Globus pallidus (tissue), 1 donor: ENCODE measurements at regions not wholly inside any gene's neighbourhood (a gene's known extent, or its start where the extent isn't known, plus 50 kb on each side); places are given as distances from the start of the nearest gene placed in this dataset.
"Not testable (repeated sequence)": the region's sequence is repeated elsewhere in the genome, so short reads cannot be mapped to it uniquely, and the experiment has no call there.

Experiments
- DNase-seq: peaks from one replicate; pipeline ENCODE4 v3.0.0-alpha.2; 2015; ENCODE audit warnings: low spot score

DNA sequence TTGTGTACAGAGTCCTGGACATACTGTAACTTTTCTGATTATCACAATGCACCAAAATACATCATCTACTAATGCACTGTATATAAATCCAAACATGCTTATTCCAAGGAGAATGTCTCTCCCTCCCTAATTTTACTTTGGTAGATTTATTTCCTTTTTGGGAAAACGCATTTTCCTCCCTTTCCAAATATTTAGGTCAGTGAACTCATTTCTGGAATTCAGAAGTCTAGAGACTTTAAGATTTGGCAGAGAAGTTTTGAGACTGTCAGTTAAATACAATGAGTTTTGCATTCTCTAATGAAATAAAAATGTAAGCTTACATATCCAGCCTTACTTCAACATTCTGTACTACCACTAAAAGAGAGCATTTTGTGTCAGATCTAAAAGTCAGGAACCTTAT lies 165.8 kb upstream of the EDNRB start:
- no peak for DNase-seq

DNA sequence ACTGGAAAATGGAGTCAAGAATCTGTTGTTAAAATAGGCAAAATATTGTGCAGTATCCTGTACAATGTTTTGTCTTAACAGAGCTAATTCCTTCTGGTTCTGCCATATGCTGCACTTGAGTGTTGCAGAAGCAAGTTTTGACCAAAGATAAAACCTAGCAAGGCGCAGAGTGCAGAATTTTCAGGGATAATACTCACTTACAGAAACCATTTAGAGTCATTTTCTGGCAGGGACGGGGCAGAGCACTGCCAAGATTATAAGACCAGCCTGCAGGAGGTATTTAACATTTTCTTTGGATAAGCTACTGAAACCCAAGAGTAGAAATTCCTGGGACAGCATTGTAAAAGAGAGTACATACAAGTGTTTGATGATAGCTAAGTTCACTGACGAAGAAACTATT lies 159.5 kb upstream of the EDNRB start:
- no peak for DNase-seq

DNA sequence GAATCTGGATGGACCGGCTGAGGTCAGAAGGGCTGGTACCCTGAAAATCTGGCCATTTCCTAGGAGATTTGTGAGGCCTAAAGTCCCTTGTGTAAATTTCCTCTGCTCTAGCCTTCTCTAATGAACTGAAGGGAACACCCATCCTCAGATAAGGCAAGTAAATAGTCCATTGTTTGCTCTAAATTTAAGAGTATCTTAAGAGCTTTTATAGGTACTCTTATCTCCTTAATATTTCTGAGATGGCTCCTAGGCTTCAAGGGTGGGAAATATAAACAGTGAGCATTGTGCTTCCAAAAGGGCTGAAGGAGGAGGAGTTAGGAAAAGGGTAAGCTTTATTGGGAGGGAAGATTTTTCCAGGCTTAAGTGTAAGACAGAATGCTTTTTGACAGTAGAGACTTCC lies 148.7 kb upstream of the EDNRB start:
- no peak for DNase-seq

DNA sequence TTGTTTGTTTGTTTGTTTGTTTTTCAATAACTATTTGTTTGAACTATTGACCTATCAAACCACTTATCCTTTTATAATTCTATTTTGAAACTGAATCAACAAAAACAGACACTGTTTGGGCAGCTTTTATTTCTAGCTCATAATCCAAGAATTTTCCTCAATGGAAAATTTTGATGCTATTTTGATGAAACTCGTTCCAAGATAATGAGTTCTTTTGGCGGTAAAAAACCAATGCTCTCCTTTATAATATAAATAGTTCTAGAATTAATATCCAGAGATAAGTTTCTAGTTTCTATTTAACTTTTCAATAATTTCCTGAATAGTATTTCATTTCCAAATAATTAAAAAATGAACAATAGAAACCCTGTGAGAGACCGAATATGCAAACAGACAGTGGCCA lies 146.5 kb upstream of the EDNRB start:
- DNase-seq: no peak

DNA sequence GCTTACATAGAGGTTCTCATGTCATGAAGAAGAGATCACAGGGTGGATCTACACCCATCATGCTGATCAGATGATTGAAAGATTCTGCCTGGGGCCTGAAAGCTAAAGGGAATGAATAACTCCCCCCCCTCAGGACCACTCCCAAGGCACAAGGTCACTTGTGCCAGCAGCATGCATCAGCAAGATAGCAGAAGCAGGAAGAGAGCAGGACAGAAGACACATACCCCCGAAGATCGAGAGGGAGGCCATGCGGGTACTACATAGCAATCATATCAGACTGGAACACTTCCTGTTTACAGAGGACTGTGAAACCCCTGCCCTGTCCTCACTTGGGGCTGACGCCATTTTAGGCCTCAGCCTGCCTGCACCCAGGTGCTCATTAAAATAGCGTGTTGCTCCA lies 143.2 kb upstream of the EDNRB start:
- no peak for DNase-seq

DNA sequence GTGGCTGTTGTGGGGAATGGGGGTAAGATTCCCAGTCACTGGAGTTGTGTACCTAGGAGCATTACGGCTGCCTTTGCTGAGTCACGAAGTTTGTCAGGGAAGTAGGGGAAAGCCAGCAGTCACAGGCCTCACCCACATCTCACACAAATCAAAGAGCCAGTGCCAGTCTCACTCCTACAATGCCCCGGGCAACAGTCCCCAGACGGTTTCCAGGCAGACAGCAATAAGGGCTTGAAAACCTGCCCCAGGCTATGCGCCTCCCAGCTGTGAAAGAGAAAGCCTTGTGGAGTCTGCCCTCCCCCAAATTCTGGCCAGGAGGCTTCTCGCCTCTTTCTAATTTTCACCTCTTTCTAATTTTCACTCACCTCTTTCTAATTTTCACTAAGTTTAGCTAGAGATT lies 142.3 kb upstream of the EDNRB start:
- peak; percentile 20 for DNase-seq

DNA sequence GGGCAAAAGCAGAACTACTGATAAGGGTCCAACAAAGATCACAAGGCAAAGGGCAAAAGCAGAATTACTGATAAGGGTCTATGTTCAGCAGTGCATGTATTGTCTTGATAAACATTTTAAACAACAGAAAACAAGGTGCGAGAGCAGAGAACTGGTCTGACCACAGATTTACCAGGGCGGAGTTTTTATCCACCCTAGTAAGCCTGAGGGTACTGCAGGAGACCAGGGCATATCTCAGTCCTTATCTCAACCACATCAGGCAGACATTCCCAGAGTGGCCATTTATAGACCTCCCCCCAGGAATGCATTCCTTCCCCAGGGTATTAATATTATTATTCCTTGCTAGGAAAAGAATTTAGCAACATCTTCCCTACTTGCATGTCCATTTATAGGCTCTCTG lies 138.2 kb upstream of the EDNRB start:
- not testable (repeated sequence) for DNase-seq

DNA sequence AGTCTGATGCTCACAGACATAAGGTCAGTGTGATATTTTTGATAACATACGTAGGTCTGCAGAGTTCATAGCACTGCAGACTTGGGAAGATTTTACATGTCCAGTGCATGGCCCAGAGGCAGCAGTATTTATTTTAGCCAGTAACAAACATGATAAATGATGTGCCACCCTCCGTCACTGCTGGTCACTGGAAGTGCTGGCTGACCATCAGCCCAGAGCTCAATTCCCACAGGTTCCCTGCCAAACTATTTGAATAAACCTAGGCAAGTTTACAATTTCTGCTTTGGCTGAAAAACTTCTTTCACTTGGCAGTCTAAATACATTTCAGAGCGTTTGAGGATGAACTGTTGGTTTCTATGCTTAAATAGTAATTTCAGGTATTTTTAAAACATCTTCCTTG lies 135.5 kb upstream of the EDNRB start:
- peak; percentile 64 for DNase-seq

DNA sequence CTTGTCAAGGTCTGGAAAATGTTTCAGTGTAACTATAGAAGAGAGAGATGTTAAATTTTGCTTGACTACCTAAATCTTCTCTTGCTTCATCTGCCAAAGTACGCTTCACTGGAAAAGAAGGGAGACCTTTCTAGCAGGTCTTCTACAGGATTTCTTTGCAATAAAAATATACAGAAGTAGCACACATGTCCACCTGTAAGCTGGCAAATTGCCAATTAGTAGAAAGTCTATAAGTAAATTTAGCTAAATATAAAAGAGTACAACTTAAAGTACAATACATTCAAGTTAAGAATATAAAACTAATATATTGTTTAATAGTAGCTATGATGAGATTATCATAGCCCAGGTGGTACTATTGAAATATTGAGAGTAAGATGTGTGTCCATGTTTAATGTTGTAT lies 128.5 kb upstream of the EDNRB start:
- no peak for DNase-seq

DNA sequence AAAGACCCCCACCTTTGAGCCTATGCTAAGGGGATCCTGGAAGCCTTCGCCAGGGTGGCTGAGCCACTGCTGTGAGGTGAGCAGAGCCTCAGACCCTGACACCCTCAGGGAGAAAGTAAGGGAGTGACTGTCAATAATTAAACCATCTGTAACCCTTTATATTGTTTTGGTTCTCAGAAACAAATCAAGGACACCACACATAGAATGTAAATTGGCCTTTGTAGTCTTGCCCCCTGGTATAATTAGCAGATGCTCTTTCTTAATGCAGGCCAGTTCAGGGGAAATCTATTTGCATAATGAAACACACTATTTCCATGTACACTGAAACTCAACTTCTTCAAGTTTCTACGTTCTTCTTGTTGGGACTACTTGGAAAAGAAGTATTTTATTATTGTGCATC lies 127.7 kb upstream of the EDNRB start:
- DNase-seq: no peak

DNA sequence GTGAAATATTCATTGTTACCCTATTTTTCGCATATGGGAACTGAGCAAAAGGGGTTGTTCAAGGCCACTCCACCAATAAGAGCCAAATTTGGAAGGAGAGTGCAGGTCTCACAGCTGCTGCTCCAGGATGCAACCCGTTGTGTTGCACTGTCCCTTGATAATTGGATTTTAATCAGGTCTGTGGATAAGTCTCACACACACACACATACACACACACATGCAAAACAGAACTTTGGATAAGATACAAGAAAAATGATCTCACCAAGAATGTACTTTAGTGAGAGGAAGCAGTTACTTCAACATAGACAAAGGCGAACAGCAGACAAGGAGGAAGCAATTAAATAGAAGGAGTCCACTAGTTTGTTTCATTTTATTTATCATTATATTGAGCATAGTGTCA lies 127.3 kb upstream of the EDNRB start:
- no peak for DNase-seq

DNA sequence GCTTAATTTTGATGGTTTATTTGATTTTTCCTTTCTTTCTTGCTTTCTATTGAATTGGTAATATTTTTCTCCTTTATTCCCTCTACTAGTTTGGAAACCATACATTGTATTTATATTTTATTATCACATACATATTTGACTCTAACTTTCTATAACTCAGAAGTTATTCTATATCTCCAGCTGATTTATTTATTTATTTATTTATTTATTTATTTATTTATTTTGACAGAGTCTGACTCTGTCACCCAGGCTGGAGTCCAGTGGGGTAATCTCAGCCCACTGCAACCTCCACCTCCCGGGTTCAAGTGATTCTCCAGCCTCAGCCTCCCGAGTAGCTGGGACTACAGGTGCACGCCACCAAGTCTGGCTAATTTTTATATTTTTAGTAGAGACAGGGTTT lies 122.7 kb upstream of the EDNRB start:
- not testable (repeated sequence) for DNase-seq

DNA sequence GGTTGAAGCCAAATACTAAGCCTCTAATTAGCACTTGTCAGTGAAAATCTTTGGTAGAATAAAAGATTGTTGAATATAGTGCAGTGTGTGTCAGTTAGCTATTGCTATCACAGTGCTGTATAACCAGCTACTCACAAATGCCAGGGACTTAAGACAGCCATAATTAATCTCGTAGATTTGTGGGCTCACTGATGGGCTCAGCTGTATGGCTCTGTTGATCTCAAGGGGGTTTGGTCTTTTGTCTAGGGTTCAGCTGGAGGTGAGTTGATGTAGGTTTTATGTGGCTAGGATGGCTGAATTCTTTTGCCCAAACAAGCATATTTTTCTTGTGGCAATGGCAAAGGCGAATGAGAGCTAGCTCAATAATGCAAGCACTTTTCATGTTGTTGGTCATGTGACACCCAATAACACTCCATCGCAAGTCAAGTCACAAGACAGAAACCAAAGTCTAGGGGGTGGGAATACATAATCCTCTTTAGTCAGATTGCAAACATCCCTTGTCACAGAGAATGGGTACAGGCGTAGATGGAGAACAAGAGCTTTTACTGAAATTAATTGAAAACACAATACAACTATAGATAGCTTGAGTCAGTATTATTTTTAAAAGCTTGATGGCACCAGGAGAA lies 121.7 kb upstream of the EDNRB start:
- no peak for DNase-seq

DNA sequence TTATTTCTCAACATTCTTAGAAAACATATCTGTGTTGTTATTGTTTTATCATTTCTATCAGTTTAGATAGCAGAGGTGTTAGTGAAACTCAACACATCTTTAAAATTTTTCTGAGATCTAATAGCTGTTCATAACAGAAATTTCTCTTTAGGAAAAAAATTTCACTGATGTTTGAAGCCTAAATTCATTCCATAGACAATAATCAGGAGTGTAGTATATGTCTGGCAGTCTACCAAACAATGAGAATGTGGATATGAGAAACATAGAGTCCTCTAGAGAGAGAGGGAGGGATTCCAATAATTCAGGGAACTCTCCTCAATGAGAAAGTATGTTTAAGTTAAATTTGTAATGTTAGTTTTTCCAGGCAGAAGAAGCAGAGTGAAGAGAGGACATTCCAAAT lies 118.2 kb upstream of the EDNRB start:
- no peak for DNase-seq

DNA sequence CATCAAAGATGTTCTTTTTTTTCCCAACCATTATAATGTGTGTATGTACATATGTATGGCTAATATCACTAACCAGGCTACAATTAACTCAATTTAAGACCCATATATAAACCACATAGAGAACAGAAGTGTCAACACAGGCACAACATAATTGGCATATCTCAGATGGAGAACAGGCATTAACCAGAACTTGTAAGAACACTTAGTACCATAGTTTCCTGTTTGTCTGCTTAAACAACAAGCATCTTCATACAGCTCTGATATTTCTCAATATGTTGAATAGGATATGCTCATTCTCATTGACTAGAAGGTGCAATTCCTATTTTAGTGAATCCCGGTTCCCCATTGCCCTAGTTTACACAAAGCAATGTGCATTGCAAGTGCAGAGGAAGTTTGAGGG lies 116.9 kb upstream of the EDNRB start:
- DNase-seq: no peak

DNA sequence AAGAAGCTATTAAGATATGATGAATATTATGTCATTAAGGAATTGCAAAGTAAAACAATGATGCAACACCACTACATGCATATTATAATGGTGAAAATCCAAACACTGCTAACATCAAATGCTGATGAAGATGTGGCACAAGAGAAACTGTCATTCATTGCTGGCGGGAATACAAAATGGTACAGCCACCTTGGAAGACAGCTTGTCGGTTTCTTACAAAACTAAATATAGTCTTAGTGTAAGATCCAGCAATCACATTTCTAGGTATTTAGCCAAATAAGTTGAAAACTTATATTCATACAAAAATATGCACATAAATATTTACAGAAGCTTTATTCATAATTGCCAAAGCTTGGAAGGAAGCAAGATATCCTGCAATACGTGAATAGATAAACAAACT lies 114.9 kb upstream of the EDNRB start:
- DNase-seq: no peak

DNA sequence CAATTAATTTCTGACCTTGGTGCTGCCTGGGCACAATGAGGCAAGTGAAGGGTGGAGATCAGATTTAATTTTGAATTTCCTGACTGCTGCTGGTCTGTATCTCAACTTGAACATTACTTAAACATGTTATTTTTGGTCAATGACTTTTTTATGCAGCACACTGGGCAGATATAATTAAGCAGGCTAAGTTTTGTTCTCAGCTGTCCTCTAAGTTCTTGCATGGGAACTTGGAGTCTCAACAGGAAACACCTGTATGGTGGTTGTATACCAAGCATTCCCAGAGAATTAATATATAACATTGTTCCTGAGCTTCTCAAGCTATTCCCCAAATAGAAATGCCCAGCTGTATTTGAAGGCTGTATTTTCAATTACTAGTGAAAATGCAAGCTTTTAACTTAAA lies 113.5 kb upstream of the EDNRB start:
- DNase-seq: no peak

DNA sequence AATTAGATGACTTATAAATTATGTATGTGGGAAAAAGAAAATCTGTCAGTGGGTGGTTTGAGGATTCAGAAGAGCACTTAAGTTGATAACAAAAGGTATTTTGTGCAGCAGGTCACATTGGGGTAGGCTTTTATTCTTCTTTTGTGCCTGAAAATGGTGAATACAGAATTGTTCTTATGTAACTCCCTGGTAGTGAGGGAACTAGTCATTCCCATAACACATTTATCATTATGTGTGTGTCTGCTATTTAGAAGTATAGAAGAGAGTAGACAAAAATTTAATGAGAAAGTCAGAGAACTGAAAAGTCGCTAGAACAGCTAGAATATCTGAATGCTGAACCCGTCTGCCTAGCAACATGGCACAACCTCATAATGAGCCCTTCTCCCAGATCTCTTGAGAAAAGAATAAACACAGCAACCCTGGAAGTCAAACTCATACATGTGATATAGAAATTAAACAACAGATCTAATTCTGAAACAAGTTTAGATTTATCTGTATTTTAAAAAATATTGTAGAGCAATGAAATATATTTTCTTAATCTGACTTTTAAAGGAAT lies 111.8 kb upstream of the EDNRB start:
- no peak for DNase-seq

DNA sequence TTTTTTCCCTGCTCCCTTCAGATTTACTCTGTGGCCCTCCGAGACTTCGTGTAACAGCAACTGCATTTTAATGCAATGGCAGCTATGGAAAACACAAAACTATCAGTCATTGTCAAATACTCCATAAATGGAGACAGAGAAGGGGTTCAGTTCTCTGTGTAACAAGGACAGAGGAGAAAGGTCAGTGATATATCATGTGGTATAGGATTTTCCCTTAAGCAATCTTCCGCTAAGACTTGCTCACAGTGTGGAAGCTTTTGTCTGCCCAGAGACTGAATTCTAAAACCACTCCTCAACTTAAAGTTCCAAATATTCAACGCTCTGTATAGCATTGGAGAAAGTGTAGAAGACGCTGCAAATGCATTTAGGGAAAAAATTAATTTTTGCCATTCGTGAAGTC lies 111.3 kb upstream of the EDNRB start:
- DNase-seq: no peak

DNA sequence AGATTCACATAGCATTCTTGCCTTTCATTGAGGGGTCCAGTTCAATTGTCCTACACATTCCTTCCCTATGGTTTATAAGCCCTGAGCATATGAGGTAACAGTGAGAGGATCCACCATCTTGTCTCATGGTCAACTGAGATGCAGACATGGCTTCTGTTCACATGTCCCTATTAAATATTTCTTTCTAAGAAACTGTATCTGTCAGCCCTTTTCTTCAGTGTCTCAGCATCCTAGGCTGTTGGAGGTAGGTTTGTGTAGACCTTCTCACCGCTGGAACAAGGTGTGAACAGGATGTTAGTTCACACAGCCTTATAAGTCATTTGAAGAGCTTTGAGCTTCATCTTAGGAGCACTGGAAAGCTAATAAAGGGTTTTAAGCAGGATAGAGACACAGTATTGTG lies 110.3 kb upstream of the EDNRB start:
- no peak for DNase-seq

DNA sequence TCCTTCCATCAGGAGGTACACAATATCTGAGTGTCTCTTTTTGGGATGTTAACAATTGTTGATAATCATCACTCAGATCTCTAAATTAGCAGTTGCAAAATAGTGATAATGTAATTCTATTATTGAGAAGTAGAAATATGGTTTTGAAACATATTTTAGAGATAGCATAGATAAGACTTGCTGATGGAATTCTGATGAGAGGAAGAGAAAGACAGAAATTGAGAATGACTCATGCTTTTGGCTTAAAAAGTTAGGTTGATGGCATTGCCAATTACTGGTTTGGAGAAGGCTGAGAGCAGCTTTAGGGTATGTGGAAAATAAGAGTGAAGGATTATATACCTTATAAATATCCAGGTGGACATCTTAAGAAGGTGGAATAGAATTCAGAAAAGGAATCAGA lies 106.4 kb upstream of the EDNRB start:
- no peak for DNase-seq

DNA sequence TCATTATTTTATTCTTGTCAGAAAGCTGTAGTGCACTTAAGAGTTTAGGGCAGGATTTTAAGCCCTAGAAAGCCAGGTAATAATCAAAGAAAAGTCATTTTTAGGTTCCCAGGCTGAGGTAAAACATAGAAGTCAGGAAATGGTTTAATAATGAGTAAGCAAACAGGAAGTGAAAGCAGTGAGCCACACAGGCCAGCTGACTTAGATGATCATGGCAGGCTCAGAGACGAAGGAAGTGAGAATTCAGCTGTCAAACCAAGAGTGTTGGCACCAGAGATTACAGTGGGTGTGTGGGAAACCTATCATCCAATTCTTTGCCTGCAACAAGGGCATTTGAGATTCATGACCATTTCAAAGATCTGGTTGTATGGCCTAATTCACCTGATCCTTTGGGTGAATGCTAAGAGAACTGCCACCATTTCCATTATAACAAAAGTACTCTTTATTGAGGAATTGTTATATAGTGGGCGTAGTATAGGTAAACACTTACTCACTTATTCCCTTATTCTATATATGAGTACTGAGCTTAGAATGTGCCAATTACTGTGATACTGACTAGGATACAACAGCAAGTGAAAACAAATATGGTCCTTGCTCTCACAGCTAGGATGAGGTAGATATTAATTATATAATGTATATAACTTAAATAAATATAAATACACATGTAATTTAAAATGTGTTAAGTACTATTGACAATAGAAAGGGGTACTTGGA lies 103.7 kb upstream of the EDNRB start:
- DNase-seq: peak; percentile 30

DNA sequence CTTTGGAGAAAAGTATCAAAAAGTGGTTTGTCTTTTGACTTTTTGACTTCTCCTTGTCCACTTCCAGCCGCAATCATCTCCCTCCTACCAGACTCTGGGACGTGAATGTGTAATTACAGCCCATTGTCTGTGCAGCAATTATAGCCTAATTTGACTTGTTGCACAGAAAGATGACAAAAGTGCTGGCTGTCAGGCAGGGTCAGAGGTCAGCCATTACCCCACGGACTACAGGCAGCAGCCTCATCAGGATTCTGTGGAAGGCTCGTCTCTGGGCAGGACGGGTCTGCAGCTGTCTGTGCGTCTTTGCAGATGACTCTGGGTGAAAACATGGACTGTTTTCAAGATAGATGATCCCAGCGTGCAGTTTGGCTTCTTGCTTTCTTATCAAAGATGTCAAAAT lies 102.2 kb upstream of the EDNRB start:
- DNase-seq: no peak

DNA sequence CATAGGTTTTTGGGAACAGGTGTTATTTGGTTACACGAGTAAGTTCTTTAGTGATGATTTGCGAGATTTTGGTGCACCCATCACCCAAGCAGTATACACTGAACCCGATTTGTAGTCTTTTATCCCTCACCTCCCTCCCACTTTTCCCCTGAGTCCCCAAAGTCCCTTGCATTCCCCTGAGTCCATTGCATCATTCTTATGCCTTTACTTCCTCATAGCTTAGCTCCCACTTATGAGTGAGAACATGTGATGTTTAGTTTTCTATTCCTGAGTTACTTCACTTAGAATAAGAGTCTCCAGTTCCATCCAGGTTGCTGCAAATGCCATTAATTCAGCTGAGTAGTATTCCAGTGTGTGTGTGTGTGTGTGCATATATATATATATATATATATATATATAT lies 97.2 kb upstream of the EDNRB start:
- DNase-seq: no peak
